PC-9 (cell line): ENCODE measurements at regions not wholly inside any gene's neighbourhood (a gene's known extent, or its start where the extent isn't known, plus 50 kb on each side); places are given as distances from the start of the nearest gene placed in this dataset.

Experiments
- BruUV-seq: library from RNA; stranded (reverse); fragments of 400-500 nt; replicated peaks from 2 replicates; lab custom pipeline; 2021; lab: Mats Ljungman, UMichigan
- CTCF ChIA-PET: fragments of 300-600 bp; sonication (Branson Sonifier 250); formaldehyde crosslinking; loops from one replicate; lab custom pipeline; 2022; ENCODE audit warnings: antibody characterized with exemption; lab: Charles Lee
- POLR2A ChIA-PET: fragments of 300-600 bp; sonication (Branson Sonifier 250); formaldehyde crosslinking; loops from one replicate; lab custom pipeline; 2022; ENCODE audit warnings: antibody characterized with exemption; ENCODE audit not compliant: unreplicated experiment; lab: Charles Lee
- DNase-seq, 2 experiments: peaks; one replicate each; pipeline versions ENCODE4 v3.0.0 to v3.0.0-alpha.2; 2015 to 2022; ENCODE audit warnings: mixed read lengths in 1 of 2
- H2AFZ ChIP-seq: fragments of 200-600 bp; sonication (generic); 2 replicates; pipeline ENCODE4 v1.8.1; 2017; ENCODE audit warnings: antibody characterized with exemption
- H3F3A ChIP-seq: fragments of 200-600 bp; sonication (generic); 2 replicates; pipeline ENCODE4 v1.8.1; 2017; ENCODE audit warnings: antibody characterized with exemption, mild to moderate bottlenecking, low read depth; ENCODE audit not compliant: insufficient read depth
- H3K27ac ChIP-seq: fragments of 200-600 bp; sonication (generic); 2 replicates; pipeline ENCODE4 v1.6.1; 2016; ENCODE audit warnings: mixed run types
- H3K27me3 ChIP-seq: fragments of 200-600 bp; sonication (generic); 2 replicates; pipeline ENCODE4 v1.6.1; 2016; ENCODE audit warnings: low read depth, mixed run types; ENCODE audit not compliant: insufficient read depth
- H3K36me3 ChIP-seq: fragments of 200-600 bp; sonication (generic); 2 replicates; pipeline ENCODE4 v1.6.1; 2016; ENCODE audit warnings: low read depth, mixed run types
- H3K4me1 ChIP-seq: fragments of 200-600 bp; sonication (generic); replicated peaks from 2 replicates; pipeline ENCODE4 v1.6.1; 2016; ENCODE audit warnings: mixed run types; ENCODE audit not compliant: insufficient read depth
- H3K4me2 ChIP-seq: fragments of 200-600 bp; sonication (generic); 2 replicates; pipeline ENCODE4 v1.6.1; 2017; ENCODE audit warnings: mixed run types
- H3K4me3 ChIP-seq: fragments of 200-600 bp; sonication (generic); 2 replicates; pipeline ENCODE4 v1.6.1; 2016; ENCODE audit warnings: mixed run types
- H3K79me2 ChIP-seq: fragments of 200-600 bp; sonication (generic); 2 replicates; pipeline ENCODE4 v1.6.1; 2017; ENCODE audit warnings: low read depth, mixed run types
- H3K9me2 ChIP-seq: fragments of 200-600 bp; sonication (generic); 2 replicates; pipeline ENCODE4 v1.8.1; 2017; ENCODE audit warnings: mild to moderate bottlenecking; ENCODE audit not compliant: insufficient read depth
- H3K9me3 ChIP-seq: fragments of 200-600 bp; sonication (generic); 2 replicates; pipeline ENCODE4 v1.8.1; 2016; ENCODE audit warnings: low read depth; ENCODE audit not compliant: insufficient read depth
- H4K20me1 ChIP-seq: fragments of 200-600 bp; sonication (generic); 2 replicates; pipeline ENCODE4 v1.8.1; 2017; ENCODE audit not compliant: insufficient read depth
- CTCF ChIP-seq: fragments of 200-600 bp; sonication (generic); conservative IDR thresholded peaks from 2 replicates; pipeline ENCODE4 v1.6.1; 2017; ENCODE audit warnings: mixed run types, antibody characterized with exemption, mild to moderate bottlenecking, moderate library complexity
- EZH2 ChIP-seq: fragments of 200-600 bp; sonication (generic); IDR thresholded peaks from 2 replicates; pipeline ENCODE4 v1.8.0; 2017; ENCODE audit warnings: antibody characterized with exemption, low read depth
- intact Hi-C: fragments of 100-400 bp; cut with micrococcal nuclease; formaldehyde crosslinking; loops from one replicate; pipeline ENCODE4 v1.10.0; 2022; ENCODE audit not compliant: unreplicated experiment

DNA sequence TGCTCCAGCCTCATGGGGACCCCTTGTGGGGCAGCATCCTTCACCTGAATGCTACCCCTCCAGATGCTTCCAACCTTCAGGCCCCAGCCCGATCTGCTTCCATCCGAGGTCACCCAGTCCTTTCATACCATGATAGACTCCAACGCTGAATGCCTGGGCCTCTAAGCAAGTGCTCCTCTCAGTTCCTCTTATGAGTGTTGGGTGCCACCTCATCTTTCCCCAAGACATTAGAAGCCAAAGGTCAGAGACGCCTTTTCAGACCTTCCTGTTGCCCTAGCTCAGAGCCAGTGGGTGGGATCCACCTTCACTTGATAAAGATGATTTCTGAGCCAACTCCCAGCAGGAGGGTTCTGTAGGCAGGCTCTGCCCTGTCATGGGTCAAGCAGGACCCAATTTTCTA lies 174.5 kb upstream of the MGAT5 start:
- intact Hi-C loops: no loop called here
- H3K27me3 ChIP-seq: peaks cover 36% of the 10 kb centered on the region
- H3F3A ChIP-seq: no peaks in the 10 kb centered on the region
- TF ChIP-seq CTCF (no peak), EZH2 (no peak)
- H4K20me1 ChIP-seq: no peaks in the 10 kb centered on the region
- no peaks in the 10 kb centered on the region for H3K9me2 ChIP-seq
- POLR2A ChIA-PET: no interaction called here
- H3K4me3 ChIP-seq: no peak overlapping the region
- no peaks in the 10 kb centered on the region for H3K9me3 ChIP-seq
- BruUV-seq: no TSS peak
- no peak overlapping the region for H3K4me2 ChIP-seq
- DNase-seq: no peak
- CTCF ChIA-PET: no interaction called here
- H3K79me2 ChIP-seq: no peaks in the 10 kb centered on the region
- no peaks in the 10 kb centered on the region for H3K36me3 ChIP-seq
- H2AFZ ChIP-seq: no peak overlapping the region
- no peak overlapping the region for H3K27ac ChIP-seq
- no peaks in the 10 kb centered on the region for H3K4me1 ChIP-seq

DNA sequence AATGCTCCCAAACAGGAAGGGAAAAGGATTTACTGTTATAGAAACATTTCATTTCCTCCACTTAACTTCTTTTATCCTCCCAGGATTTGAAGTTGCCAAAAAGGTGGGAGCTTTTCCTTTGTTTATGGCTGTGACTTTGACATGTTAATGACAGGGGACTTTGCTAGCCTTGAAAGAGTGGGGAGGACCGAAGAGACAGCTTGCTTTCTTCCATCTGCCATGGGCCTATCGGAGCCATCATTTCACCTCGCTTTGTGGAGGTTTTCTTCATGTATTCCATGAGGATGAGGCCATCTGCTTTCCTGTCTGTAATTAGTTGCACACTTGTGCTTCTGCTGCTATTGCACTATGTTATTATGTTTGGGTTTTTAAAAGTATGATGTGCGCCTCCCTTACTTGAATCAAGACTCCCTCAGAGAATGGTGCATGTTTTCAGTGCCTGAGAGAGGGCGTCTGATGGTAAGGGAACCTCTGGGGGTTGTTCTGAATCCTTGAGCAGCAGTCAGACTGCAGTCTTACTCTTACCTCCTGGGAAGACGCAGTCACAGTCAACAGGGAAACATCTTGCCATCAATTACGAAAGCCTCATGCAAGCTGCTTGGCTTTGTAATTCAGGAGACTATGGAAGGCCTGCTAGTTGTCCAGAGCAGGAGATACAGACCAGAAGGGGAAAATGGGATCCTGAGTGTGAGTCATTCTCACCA lies 173.3 kb upstream of the MGAT5 start:
- Histone ChIP-seq H3K9me2 (no peaks in the 10 kb centered on the region), H3K4me1 (no peaks in the 10 kb centered on the region), H3K79me2 (no peaks in the 10 kb centered on the region), H3K27me3 (peaks cover 27% of the 10 kb centered on the region), H3K27ac (no peak overlapping the region), H3F3A (no peaks in the 10 kb centered on the region), H3K9me3 (no peaks in the 10 kb centered on the region), H3K36me3 (no peaks in the 10 kb centered on the region), H3K4me3 (no peak overlapping the region), H4K20me1 (no peaks in the 10 kb centered on the region), H2AFZ (no peak overlapping the region), H3K4me2 (no peak overlapping the region)
- TF ChIP-seq CTCF (no peak), EZH2 (no peak)
- ChIA-PET POLR2A (no interaction called here), CTCF (no interaction called here)
- intact Hi-C loops: no loop called here
- DNase-seq: no peak
- no TSS peak for BruUV-seq

DNA sequence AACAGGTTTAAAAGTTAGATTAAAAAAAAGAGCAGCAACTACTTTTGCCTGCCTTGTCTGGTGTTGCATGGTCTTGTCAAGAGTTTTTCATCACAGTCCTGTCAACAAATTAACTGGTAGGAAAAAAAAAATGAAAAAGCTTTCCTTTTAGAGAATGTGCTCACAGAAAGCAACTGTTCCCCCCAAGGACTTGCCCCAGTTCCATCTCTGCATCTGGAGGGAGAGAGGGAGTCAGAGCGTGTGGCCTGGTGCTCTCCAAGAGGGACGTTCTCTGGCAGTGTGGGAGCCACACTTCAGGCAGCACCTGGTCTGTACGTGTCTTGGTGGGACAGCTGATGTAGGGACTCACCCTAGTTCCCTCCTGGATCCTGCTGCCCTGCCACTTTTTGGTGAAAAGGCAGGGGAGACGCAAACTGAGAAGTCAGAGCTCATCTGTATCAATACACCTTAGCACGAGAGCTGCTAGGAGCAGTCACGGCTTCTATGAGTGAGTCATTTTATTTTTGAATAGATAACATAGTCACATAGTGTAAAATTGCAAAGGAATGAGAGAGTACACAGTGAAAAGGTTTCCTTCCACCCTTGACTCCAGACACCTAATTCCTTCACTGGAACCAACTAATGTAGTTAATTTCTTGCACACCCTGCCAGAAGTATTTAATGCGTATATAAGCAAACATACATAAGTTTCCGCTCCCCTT lies 172.5 kb upstream of the MGAT5 start:
- Histone ChIP-seq H2AFZ (no peak overlapping the region), H3K9me3 (no peaks in the 10 kb centered on the region), H3K4me3 (no peak overlapping the region), H3K79me2 (no peaks in the 10 kb centered on the region), H3K4me2 (no peak overlapping the region), H3K36me3 (no peaks in the 10 kb centered on the region), H3K9me2 (no peaks in the 10 kb centered on the region), H4K20me1 (no peaks in the 10 kb centered on the region), H3K4me1 (no peaks in the 10 kb centered on the region), H3F3A (no peaks in the 10 kb centered on the region), H3K27me3 (peaks cover 18% of the 10 kb centered on the region), H3K27ac (no peak overlapping the region)
- POLR2A ChIA-PET: no interaction called here
- no TSS peak for BruUV-seq
- no peak for DNase-seq
- TF ChIP-seq CTCF (no peak), EZH2 (no peak)
- intact Hi-C loops: no loop called here
- CTCF ChIA-PET: no interaction called here
